Heart right ventricle (tissue), 16 donors: ENCODE measurements at regions not wholly inside any gene's neighbourhood (a gene's known extent, or its start where the extent isn't known, plus 50 kb on each side); places are given as distances from the start of the nearest gene placed in this dataset.
A peak's percentile ranks its signal among the peaks of the same experiment; 100 is the strongest.

Experiments
- ATAC-seq, 8 donors: fragments of 200-7000 bp; cut with Tn5 transposase; one replicate each; pipeline ENCODE4 v1.9.1; 2020; ENCODE audit warnings: mild to moderate bottlenecking in 8 of 8, moderate library complexity in 8 of 8, moderate number of reproducible peaks in 1 of 8
- DNase-seq, 2 donors: peaks; one replicate each; pipeline ENCODE4 v3.0.0-alpha.2; 2020
- H3K27ac ChIP-seq, 10 donors: fragments of 200-600 bp; sonication (generic) in 2 of 10; one replicate each; pipeline versions ENCODE4 v1.5.0 to v1.8.0; 2020 to 2022; ENCODE audit warnings: mild to moderate bottlenecking in 3 of 10
- H3K27me3 ChIP-seq, 7 donors: fragments of 200-600 bp; one replicate each; pipeline ENCODE4 v1.8.0; 2021 to 2022; ENCODE audit warnings: mild to moderate bottlenecking in 2 of 7
- H3K36me3 ChIP-seq, 9 donors: fragments of 200-600 bp; sonication (generic) in 1 of 9; one replicate each; pipeline versions ENCODE4 v1.5.0 to v1.8.0; 2020 to 2022; ENCODE audit warnings: mild to moderate bottlenecking in 2 of 9
- H3K4me1 ChIP-seq, 9 donors: fragments of 200-600 bp; sonication (generic) in 1 of 9; one replicate each; pipeline versions ENCODE4 v1.5.0 to v1.8.0; 2020 to 2022; ENCODE audit warnings: mild to moderate bottlenecking in 4 of 9
- H3K4me3 ChIP-seq, 10 donors: fragments of 200-600 bp; sonication (generic) in 2 of 10; one replicate each; pipeline versions ENCODE4 v1.5.0 to v1.8.0; 2020 to 2022; ENCODE audit warnings: mild to moderate bottlenecking in 7 of 10, moderate library complexity in 2 of 10
- H3K9me3 ChIP-seq, 11 donors: fragments of 200-600 bp in 10 of 11; sonication (generic) in 2 of 11; one replicate each; pipeline versions ENCODE4 v1.5.0 to v1.8.0; 2013 to 2022; ENCODE audit warnings: mild to moderate bottlenecking in 2 of 11, control low read depth in 1 of 11, moderate library complexity in 1 of 11
- WGBS, 2 donors: extraction: QIAGEN DNeasy Blood & Tissue Kit; methylation state at CpG; one replicate each; pipeline ENCODE4 v1.1.7; 2013; ENCODE audit warnings: inconsistent platforms in 1 of 2; 5-methylcytosine and 5-hydroxymethylcytosine counted together
- intact Hi-C, 10 donors: fragments of 100-400 bp; cut with DNase I; formaldehyde crosslinking; loops; one replicate each; pipeline versions ENCODE4 v1.11.1 to v1.14.2; 2022
- TF ChIP-seq, protein P1 (sequence below), 9 donors: fragments of 200-600 bp; sonication (generic) in 2 of 9; IDR thresholded peaks; one replicate each; pipeline versions ENCODE4 v1.5.0 to v1.8.0; 2021 to 2022; ENCODE audit warnings: antibody characterized with exemption in 9 of 9, mild to moderate bottlenecking in 5 of 9, moderate library complexity in 1 of 9
- donor health status: Arrhythmogenic right ventricular cardiomyopathy.
- donor health status: ischemic (EF 13 %, LVEDD 7.1; RV severe dilation, severe dysfunction).
- donor health status: healthy with polysubstance abuse.
- donor health status: DM: no; HTN: yes; CAD: no.
- donor health status: DM: no; HTN: no; CAD: no.
- donor health status: ischemic (EF 25% LVEDD 6.9; RV normal size, moderate dysfunction).
- donor health status: ischemic (EF 25% LVEDD 5.7; RV mildly dilated, moderate dysfunction).
- donor health status: healthy.
- donor health status: DM: yes; HTN: yes; CAD: no.
- donor health status: Ischemic cardiomyopathy.
- donor health status: ischemic (EF 35%, LVEDD 5.7; RV mildly dilated, moderate dysfunction).
- donor health status: nonischemic (EF 11% LVEDD 7.7; RV severe dilation, severe dysfunction).
- donor health status: DM: yes; HTN: yes; CAD: no.
- donor health status: PGD.
- donor health status: ischemic (EF 29% LVEDD 5.4; RV normal size, mild dysfunction).
- donor health status: nonischemic (EF 23%, LVEDD 6.1; RV moderate dilation, normal function).

DNA sequence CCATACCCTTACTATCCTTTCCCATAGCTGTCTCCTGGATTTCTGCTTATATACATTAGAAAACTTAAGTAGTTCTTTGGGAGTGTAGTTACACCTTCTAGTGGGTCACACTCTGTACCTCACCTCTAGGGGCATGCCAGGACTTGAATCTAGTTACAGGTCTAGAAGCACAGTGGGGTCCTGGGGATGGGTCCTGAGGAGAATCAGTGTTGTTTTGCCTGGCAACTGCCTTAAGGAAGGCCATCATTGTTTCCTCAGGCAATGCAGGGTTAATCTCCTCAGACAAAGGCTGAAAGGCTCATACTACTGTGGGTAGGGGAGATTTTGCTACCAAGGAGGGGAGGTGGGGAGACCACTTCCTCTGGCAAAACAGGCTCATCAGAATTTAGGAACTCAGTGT lies 750.3 kb downstream of the FAT4 start:
- Histone ChIP-seq H3K4me3 (no peak overlapping the region), H3K4me1 (no peaks in the 10 kb centered on the region), H3K9me3 (no peaks in the 10 kb centered on the region), H3K27ac (no peak overlapping the region), H3K27me3 (no peaks in the 10 kb centered on the region), H3K36me3 (no peaks in the 10 kb centered on the region)
- DNase-seq = no peak
- no peak for ATAC-seq
- TF ChIP-seq, protein P1, sequence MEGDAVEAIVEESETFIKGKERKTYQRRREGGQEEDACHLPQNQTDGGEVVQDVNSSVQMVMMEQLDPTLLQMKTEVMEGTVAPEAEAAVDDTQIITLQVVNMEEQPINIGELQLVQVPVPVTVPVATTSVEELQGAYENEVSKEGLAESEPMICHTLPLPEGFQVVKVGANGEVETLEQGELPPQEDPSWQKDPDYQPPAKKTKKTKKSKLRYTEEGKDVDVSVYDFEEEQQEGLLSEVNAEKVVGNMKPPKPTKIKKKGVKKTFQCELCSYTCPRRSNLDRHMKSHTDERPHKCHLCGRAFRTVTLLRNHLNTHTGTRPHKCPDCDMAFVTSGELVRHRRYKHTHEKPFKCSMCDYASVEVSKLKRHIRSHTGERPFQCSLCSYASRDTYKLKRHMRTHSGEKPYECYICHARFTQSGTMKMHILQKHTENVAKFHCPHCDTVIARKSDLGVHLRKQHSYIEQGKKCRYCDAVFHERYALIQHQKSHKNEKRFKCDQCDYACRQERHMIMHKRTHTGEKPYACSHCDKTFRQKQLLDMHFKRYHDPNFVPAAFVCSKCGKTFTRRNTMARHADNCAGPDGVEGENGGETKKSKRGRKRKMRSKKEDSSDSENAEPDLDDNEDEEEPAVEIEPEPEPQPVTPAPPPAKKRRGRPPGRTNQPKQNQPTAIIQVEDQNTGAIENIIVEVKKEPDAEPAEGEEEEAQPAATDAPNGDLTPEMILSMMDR (IDR thresholded peaks at IDR 0.05) = no peak
- intact Hi-C loops = no loop called here

DNA sequence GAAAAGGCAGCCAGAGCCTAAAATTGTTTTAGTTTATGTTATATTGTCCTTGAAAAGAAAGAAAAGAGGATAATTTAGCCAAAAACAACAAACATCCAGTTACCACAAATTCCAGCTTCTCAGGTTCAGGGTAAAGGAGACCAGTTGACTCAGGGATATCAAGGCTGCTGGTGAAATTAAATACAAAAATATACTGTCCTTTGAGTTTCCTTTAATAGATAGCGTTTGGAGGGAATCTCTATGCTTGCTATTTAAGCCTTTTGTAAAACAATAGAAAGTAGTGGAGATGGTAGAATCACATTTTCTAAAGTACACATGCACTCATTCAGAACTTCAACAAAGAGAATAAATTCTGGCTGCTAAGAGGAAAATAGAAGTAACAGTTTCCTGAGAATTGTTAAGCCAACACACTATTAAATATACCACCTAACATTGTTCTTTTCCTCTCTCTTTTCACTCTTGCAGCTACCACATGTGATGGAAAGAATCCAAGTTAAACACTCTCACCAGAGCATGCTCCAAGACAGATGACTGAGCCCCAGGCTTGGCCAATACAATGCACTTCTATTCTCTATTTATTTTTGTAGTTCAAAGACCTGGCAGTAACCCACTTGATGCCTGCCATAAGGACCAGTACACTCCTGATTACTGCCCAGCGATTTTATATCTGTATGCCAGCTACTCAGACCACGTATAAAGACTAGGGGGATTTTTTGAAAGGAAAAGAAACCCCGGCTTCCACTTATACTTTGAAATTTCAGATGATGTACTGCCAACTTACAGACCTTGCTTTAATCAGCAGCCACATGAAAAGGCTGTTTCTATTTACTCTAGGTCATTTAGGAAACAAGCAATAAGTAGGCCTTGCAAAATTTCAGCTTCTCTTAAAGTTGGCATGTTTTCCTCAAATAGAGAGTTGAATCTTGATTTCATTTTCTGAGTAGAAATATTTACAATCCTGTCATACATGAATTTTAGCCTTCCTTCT lies 756.9 kb downstream of the FAT4 start:
- Histone ChIP-seq H3K4me1 (peaks cover 0 to 14% (median 6%) of the 10 kb centered on the region in 9 donors), H3K4me3 (no peak overlapping the region), H3K27ac (no peak overlapping the region), H3K36me3 (no peaks in the 10 kb centered on the region), H3K27me3 (no peaks in the 10 kb centered on the region), H3K9me3 (no peaks in the 10 kb centered on the region)
- ATAC-seq = peak; percentile 49 to 85 (median 68)
- intact Hi-C loops = loop anchor here in 1 of 10 donors (10.0 kb wide), 1 partner anchor 543 kb away; no protein-coding TSS in a partner anchor
- TF ChIP-seq, protein P1 (IDR thresholded peaks at IDR 0.05) = no peak
- WGBS, 2 donors = 24 to 26% methylated on average over 4 of the region's 4 CpGs
- DNase-seq = no peak

DNA sequence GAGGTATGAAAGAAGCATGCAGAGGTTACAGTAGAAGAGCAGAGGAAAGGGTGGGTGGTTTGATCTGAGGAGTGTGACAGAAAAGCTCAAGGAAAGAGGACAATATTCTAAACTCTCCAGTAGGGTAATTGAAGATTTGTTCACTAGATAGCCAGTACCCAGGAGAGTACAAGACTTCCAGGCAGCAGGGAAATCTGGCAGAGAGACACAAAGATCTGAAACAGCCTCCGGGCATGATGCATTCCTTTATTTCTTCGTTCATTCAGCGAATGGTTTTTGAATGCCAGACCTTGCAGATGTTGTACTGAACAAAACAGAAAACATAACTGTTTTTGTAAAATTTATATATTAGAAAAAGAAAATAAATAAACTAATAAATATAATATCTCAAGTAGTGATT lies 766.6 kb downstream of the FAT4 start:
- Histone ChIP-seq H3K9me3 (no peaks in the 10 kb centered on the region), H3K4me3 (no peak overlapping the region), H3K36me3 (no peaks in the 10 kb centered on the region), H3K4me1 (no peaks in the 10 kb centered on the region), H3K27me3 (no peaks in the 10 kb centered on the region), H3K27ac (no peak overlapping the region)
- 77 to 78% methylated on average over 3 of the region's 3 CpGs for WGBS, 2 donors
- TF ChIP-seq, protein P1 (IDR thresholded peaks at IDR 0.05) = no peak
- ATAC-seq (no peak), DNase-seq (no peak)
- intact Hi-C loops = no loop called here

DNA sequence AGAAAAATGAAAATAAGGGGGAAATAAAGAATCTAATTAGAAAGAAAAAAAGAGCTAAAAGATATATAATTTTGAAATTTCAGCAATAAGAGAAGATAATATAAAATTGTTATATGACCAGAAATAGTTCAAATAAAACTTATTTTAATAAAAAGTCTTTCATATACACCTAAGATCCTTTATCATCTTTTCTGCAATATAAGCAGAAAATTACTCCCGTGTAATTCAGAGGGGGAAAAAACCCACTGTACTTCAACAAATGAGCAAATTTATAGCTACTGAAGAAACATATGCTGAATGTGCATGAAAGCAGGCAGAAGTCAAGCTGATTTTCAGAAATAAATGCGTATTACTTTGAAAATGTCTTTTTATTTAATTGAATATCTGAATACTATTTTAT lies 771.3 kb downstream of the FAT4 start:
- DNase-seq (no peak), ATAC-seq (no peak)
- no peak overlapping the region for H3K27ac ChIP-seq
- H3K9me3 ChIP-seq = no peaks in the 10 kb centered on the region
- WGBS, 2 donors = 86 to 90% methylated on average over 2 of the region's 2 CpGs
- no peaks in the 10 kb centered on the region for H3K36me3 ChIP-seq
- H3K4me1 ChIP-seq = no peaks in the 10 kb centered on the region
- intact Hi-C loops = no loop called here
- H3K27me3 ChIP-seq = no peaks in the 10 kb centered on the region
- TF ChIP-seq, protein P1 (IDR thresholded peaks at IDR 0.05) = no peak
- no peak overlapping the region for H3K4me3 ChIP-seq
